ENCODE measurements at regions not wholly inside any gene's neighbourhood (a gene's known extent, or its start where the extent isn't known, plus 50 kb on each side); places are given as distances from the start of the nearest gene placed in this dataset.
"Not testable (repeated sequence)": the region's sequence is repeated elsewhere in the genome, so short reads cannot be mapped to it uniquely, and the experiment has no call there.

GRCh38 chr4:116110713-116111112 is 974.7 kb downstream of the TRAM1L1 start:
- no peak for DNase-seq
- no peaks in the 10 kb centered on the region for H3K27me3 ChIP-seq
- H3K9me3 ChIP-seq = no peaks in the 10 kb centered on the region
- H3K4me3 ChIP-seq = no peak overlapping the region
- H3K36me3 ChIP-seq = no peaks in the 10 kb centered on the region

DNA sequence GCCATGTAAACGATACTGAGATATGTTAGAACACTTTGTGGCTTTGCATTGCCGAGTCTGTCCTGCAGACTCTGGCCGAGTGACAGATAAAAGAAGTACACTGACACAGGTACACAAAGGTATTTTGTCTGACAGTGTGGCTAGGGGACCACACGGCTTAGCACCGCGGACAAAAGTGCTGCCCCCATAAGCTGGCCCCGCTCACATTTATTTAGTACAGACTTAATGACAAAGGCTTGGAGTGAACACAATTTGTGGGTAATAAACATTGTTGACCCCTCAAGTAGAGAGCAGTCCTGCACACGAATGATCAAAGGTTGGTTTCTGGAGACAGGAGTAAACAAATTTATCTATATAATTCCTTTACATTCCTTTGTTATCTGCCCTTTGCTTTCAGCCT is 976.8 kb downstream of the TRAM1L1 start:
- Histone ChIP-seq H3K36me3 (no peaks in the 10 kb centered on the region), H3K27me3 (no peaks in the 10 kb centered on the region), H3K9me3 (no peaks in the 10 kb centered on the region), H3K4me3 (no peak overlapping the region)
- DNase-seq = no peak

- H3K4me3 ChIP-seq = no peak overlapping the region
- no peaks in the 10 kb centered on the region for H3K27me3 ChIP-seq
- no peaks in the 10 kb centered on the region for H3K36me3 ChIP-seq
- no peak for DNase-seq
- H3K9me3 ChIP-seq = no peaks in the 10 kb centered on the region
Observed at GRCh38 chr4:116101321-116101720, 984.1 kb downstream of the TRAM1L1 start.

GRCh38 chr4:116099596-116099995 is 985.8 kb downstream of the TRAM1L1 start:
- H3K36me3 ChIP-seq = no peaks in the 10 kb centered on the region
- no peak for DNase-seq
- no peaks in the 10 kb centered on the region for H3K9me3 ChIP-seq
- H3K27me3 ChIP-seq = no peaks in the 10 kb centered on the region
- H3K4me3 ChIP-seq = no peak overlapping the region

DNA sequence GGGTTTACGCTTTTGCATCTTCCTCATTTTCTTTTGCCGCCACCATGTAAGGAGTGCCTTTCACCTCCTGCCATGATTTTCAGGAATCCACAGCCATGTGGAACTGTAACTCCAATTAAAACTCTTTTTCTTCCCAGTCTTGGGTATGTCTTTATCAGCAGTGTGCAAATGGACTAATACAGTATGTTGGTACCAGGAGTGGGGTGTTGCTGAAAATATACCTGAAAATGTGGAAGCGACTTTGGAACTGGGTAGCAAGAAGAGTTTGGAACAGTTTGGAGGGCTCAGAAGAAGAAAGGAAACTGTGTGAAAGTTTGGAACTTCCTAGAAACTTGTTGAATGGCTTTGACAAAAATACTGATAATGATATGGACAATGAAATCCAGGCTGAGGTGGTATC is 983.9 kb upstream of the NDST4 start:
- not testable (repeated sequence) for H3K36me3 ChIP-seq, H3K27me3 ChIP-seq, H3K9me3 ChIP-seq, DNase-seq, H3K4me3 ChIP-seq

DNA sequence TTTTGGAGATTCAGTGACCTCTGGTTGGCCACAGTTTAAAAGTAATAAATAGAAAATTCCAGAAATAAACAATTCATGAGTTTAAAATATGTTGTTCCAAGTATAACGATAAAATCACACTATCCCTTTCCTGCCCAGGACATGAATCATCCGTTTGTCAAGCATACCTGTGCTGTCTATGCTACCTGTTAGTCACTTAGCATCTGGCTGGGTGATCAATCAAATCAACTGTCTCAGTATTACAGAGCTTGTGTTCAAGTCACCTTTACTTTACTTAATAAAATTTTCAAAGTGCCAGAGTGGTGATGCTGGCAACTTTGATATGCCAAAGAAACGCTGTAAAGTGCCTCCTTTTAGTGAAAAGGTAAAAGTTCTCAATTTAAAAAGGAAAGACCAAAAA is 979.5 kb upstream of the NDST4 start:
- Histone ChIP-seq H3K27me3 (no peaks in the 10 kb centered on the region), H3K36me3 (no peaks in the 10 kb centered on the region), H3K9me3 (no peaks in the 10 kb centered on the region), H3K4me3 (no peak overlapping the region)
- DNase-seq = no peak

GRCh38 chr4:116088771-116089170 is 975.4 kb upstream of the NDST4 start:
- no peak for DNase-seq
- no peaks in the 10 kb centered on the region for H3K36me3 ChIP-seq
- H3K4me3 ChIP-seq = no peak overlapping the region
- no peaks in the 10 kb centered on the region for H3K27me3 ChIP-seq
- H3K9me3 ChIP-seq = no peaks in the 10 kb centered on the region

GRCh38 chr4:116082808-116083366 is 969.5 kb upstream of the NDST4 start:
- no peak for DNase-seq
- H3K36me3 ChIP-seq = no peaks in the 10 kb centered on the region
- no peak overlapping the region for H3K4me3 ChIP-seq
- H3K27me3 ChIP-seq = no peaks in the 10 kb centered on the region
- no peaks in the 10 kb centered on the region for H3K9me3 ChIP-seq

DNA sequence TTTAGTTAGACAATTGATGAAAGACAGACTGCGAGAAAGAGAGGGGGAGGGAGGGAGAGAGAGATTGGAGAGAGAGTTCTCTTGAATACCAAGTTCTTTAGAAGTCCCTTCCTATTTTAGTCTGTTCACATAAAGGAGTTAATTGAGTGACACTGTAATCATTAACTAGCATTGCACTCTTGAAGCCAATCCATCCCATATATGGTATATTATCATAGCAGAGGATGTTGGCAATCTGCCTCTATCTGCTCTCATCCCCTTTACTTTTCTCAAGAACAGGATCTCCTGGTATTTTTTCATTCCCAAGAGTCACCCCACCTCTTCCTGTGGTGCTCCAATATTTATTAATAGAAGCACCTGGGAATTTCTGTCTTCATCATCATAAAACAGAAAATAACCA is 959.6 kb upstream of the NDST4 start:
- no peak for DNase-seq
- Histone ChIP-seq H3K9me3 (no peaks in the 10 kb centered on the region), H3K27me3 (no peaks in the 10 kb centered on the region), H3K36me3 (no peaks in the 10 kb centered on the region), H3K4me3 (no peak overlapping the region)

DNA sequence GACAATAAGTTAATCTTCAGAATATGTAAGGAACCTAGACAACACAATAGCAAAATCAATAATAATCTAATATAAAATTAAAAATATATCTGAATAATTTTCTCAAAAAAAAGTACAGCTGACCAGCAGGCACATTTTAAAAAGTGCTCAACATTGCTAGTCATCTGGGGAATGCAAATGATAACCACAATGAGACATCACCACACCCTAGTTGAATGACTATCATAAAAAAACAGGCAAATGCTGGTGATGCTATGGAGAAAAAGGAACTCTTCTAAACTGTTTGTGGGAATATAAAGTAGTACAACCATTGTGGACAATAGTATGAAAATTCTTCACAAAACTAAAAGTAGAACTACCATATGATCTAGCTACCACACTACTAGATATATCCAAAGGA is 956.9 kb upstream of the NDST4 start:
- H3K9me3 ChIP-seq = no peaks in the 10 kb centered on the region
- H3K27me3 ChIP-seq = no peaks in the 10 kb centered on the region
- H3K4me3 ChIP-seq = no peak overlapping the region
- no peaks in the 10 kb centered on the region for H3K36me3 ChIP-seq
- DNase-seq = no peak

DNA sequence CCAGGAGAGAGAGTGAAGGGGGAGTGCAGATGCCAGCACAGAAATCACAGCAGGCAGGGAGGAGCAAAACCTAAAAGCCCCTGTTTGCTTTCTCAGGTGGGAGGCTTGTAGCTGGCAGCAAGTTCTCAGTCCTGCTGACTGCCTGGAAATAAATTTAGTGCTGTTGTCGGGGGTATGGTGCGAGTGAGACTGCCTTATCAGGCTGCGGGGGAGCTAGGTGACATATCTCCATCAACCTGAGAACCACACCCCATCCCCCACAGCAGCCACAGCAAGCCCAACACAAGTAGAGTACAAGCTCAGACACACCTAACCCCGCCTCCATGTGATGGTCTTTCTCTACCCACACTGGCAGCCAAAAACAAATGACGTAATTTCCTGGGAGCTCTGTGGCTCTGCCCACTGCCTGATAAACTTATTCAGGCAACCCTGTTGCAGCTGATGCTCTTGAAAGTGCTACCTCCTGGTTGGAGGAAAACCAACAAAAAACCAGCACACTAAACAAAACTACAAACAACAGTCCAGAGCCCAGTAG is 953.4 kb upstream of the NDST4 start:
- Histone ChIP-seq H3K4me3 (no peak overlapping the region), H3K36me3 (no peaks in the 10 kb centered on the region), H3K27me3 (no peaks in the 10 kb centered on the region), H3K9me3 (no peaks in the 10 kb centered on the region)
- DNase-seq = no peak

DNA sequence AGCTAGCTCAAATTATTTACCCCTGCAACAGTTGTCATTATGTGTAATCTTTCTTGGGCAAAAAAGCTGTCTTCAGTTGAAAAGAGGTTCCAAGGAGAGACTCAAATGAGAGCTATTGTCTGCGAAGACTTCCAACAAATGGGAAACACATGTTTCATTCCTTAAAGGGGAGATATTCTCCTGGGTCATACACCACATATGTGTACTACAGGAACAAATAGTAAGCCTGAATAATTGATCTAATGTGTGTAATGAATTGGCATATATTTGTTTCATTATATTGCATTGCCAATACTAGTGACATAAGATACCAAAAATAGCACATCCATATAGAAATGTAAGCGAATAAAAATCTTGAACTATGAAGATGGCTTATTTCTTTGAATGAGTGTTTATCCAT is 950.9 kb upstream of the NDST4 start:
- no peaks in the 10 kb centered on the region for H3K36me3 ChIP-seq
- no peaks in the 10 kb centered on the region for H3K27me3 ChIP-seq
- DNase-seq = no peak
- H3K4me3 ChIP-seq = no peak overlapping the region
- H3K9me3 ChIP-seq = no peaks in the 10 kb centered on the region

DNA sequence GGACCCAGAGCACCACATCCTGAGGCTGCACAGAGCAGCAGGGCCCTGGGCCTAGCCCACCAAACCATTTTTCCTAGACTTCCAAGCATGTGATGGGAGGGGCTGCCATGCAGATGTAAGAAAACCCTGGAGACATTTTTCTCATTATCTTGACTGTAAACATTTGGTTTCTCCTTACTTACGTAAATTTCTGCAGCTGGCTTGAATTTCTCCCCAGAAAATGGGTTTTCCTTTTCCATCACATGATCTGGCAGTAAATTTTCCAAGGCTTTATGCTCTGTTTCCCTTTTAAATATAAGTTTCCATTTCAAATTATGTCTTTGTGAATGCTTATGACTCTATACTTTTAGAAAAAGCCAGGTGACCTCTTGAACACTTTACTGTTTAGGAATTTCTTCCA is 945.9 kb upstream of the NDST4 start:
- Histone ChIP-seq H3K9me3 (no peaks in the 10 kb centered on the region), H3K27me3 (no peaks in the 10 kb centered on the region), H3K36me3 (no peaks in the 10 kb centered on the region), H3K4me3 (no peak overlapping the region)
- no peak for DNase-seq

- Histone ChIP-seq H3K27me3 (no peaks in the 10 kb centered on the region), H3K36me3 (no peaks in the 10 kb centered on the region), H3K4me3 (no peak overlapping the region), H3K9me3 (no peaks in the 10 kb centered on the region)
- no peak for DNase-seq
Observed at GRCh38 chr4:116058129-116058528, 944.7 kb upstream of the NDST4 start.

DNA sequence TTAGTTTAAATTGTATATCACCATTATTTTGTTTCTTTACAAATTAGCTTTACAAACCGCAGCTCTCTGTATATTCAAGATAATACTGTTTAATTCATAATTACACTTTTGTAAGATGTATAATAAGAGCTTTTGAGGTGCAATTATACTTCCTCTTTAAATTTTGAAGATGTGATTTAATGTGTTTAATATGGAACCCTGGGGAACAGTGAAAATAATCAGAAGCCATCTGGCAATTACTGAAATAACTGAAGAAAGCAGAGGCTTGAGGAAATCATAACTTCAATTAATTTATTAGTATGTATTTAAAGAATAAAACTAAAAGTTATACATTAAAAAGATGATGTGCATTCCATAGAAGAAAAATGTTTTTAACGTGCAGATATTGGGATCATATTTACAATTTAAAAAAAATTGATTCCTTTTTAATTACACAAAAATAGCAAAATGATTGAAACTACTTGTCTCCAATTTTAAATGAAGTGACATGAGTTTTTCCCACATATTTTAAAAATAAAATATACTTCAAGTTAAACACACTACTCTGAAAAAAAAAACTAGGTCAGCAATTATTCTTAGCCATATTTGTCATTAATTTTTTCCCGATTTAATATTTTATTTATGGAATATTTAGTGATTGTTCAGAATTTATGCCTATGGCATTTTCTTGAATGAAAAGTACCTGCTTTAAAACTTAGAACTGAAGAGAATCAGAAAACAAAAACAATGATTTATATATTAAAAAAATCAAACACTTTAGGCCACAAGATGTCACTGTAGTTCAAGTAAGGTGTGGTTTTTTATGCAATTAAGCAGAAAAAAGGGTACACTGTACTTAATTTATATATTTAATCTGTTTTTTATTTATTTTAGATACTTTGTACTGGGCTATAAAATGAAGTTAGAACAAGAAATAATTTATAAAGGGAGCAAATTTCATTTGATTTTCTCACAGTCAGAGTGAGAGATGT is 942.7 kb upstream of the NDST4 start:
- Histone ChIP-seq H3K27me3 (no peaks in the 10 kb centered on the region), H3K36me3 (no peaks in the 10 kb centered on the region), H3K9me3 (no peaks in the 10 kb centered on the region), H3K4me3 (no peak overlapping the region)
- DNase-seq = no peak

DNA sequence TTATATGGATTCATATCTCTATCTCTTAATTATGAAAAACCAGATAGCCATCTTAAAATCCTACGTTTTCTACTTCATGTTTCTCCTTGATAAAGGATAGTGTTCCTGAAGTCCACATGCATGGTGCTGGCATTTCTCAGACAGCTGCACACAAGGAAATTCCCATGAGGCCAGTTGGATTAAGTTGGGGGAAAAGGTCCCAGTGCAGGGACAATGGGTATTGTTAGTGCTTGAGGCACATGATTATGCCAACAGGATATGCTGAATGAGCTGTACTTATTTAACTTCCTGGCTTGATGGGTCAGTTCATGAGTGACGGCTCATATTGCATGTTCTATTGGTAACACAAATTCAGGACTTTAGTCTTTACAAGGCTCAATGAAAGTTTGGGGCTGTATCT is 913.9 kb upstream of the NDST4 start:
- no peak overlapping the region for H3K4me3 ChIP-seq
- no peaks in the 10 kb centered on the region for H3K9me3 ChIP-seq
- H3K36me3 ChIP-seq = no peaks in the 10 kb centered on the region
- DNase-seq = no peak
- no peaks in the 10 kb centered on the region for H3K27me3 ChIP-seq

- H3K27me3 ChIP-seq = no peaks in the 10 kb centered on the region
- DNase-seq = no peak
- no peaks in the 10 kb centered on the region for H3K9me3 ChIP-seq
- no peak overlapping the region for H3K4me3 ChIP-seq
- H3K36me3 ChIP-seq = no peaks in the 10 kb centered on the region
Observed at GRCh38 chr4:116024954-116025708, 911.7 kb upstream of the NDST4 start.

All from MG63 (cell line).